ENCODE measurements at regions not wholly inside any gene's neighbourhood (a gene's known extent, or its start where the extent isn't known, plus 50 kb on each side); places are given as distances from the start of the nearest gene placed in this dataset.

- TF ChIP-seq CTCF (IDR thresholded peaks at IDR 0.05) = no peak
- Histone ChIP-seq H3K36me3 (peaks cover 0 to 5% (median 0%) of the 10 kb centered on the region in 3 donors), H3K4me1 (no peaks in the 10 kb centered on the region), H3K27ac (no peak overlapping the region), H3K4me3 (no peak overlapping the region), H3K27me3 (no peaks in the 10 kb centered on the region), H3K9me3 (no peaks in the 10 kb centered on the region)
- no peak for DNase-seq
- intact Hi-C loops (cut with DNase I; ENCODE audit: low total_unique reads) = no loop called here
Observed at GRCh38 chr1:101081496-101082488, 56.2 kb upstream of the DPH5 start.

- Histone ChIP-seq H3K27ac (no peak overlapping the region), H3K9me3 (no peaks in the 10 kb centered on the region), H3K4me3 (no peak overlapping the region), H3K36me3 (peaks cover 0 to 5% (median 0%) of the 10 kb centered on the region in 3 donors), H3K27me3 (no peaks in the 10 kb centered on the region), H3K4me1 (no peaks in the 10 kb centered on the region)
- TF ChIP-seq CTCF (IDR thresholded peaks at IDR 0.05) = no peak
- no peak for DNase-seq
- intact Hi-C loops (cut with DNase I; ENCODE audit: low total_unique reads) = no loop called here
Observed at GRCh38 chr1:101080859-101081258, 55.3 kb upstream of the DPH5 start.

DNA sequence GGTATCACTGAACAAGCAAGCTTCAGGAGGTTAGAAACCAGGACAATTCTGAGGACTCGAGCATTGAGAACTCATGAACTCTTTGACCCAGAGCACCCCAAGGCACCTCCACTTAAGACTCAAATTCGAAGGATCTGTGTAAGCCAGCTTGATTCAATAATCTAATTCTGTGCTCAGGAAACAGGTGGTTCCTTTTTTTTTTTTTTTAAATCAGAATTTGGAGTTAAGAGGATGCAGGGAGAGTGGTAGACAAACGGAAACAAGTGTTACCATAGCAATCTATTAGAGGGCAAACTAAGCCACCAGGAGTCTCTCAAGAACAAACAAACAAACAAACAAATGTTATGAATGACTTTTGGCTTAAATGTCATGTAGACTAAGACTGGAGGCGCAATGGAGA is 53.8 kb upstream of the DPH5 start:
- DNase-seq = no peak
- Histone ChIP-seq H3K9me3 (no peaks in the 10 kb centered on the region), H3K27ac (no peak overlapping the region), H3K4me3 (no peak overlapping the region), H3K36me3 (peaks cover 0 to 5% (median 0%) of the 10 kb centered on the region in 3 donors), H3K27me3 (no peaks in the 10 kb centered on the region), H3K4me1 (no peaks in the 10 kb centered on the region)
- no peak for TF ChIP-seq CTCF (IDR thresholded peaks at IDR 0.05)
- intact Hi-C loops (cut with DNase I; ENCODE audit: low total_unique reads) = no loop called here

- TF ChIP-seq CTCF (IDR thresholded peaks at IDR 0.05) = no peak
- H3K4me3 ChIP-seq = no peak overlapping the region
- peaks cover 0 to 5% (median 0%) of the 10 kb centered on the region in 3 donors for H3K36me3 ChIP-seq
- H3K27ac ChIP-seq = no peak overlapping the region
- intact Hi-C loops (cut with DNase I; ENCODE audit: low total_unique reads) = no loop called here
- no peaks in the 10 kb centered on the region for H3K27me3 ChIP-seq
- no peak for DNase-seq
- H3K9me3 ChIP-seq = no peaks in the 10 kb centered on the region
- H3K4me1 ChIP-seq = no peaks in the 10 kb centered on the region
Observed at GRCh38 chr1:101077849-101078248, 52.3 kb upstream of the DPH5 start.

DNA sequence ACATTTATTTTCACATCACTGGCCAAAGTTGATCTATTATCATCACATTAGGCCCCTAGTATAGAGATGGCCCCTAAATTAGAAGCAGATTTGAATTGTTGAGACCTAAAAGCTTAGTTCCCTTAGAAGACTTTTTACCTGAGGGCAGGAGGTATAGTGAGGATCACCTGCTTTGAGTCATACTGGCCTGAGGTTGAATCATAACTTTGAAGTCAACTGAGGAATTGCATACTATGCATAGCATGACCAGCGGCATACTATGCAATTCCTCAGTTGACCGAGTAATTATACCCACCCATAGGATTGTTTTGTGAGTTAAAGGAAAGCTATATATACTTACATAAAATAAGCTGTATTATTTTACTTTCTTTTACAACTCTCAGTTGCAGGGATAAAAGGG is 50.3 kb upstream of the DPH5 start:
- intact Hi-C loops (cut with DNase I; ENCODE audit: low total_unique reads) = no loop called here
- Histone ChIP-seq H3K27ac (no peak overlapping the region), H3K9me3 (no peaks in the 10 kb centered on the region), H3K4me3 (no peak overlapping the region), H3K4me1 (no peaks in the 10 kb centered on the region), H3K36me3 (peaks cover 0 to 5% (median 0%) of the 10 kb centered on the region in 3 donors), H3K27me3 (no peaks in the 10 kb centered on the region)
- DNase-seq = no peak
- no peak for TF ChIP-seq CTCF (IDR thresholded peaks at IDR 0.05)

Data from tibial artery (tissue), 4 donors.